ENCODE measurements at regions not wholly inside any gene's neighbourhood (a gene's known extent, or its start where the extent isn't known, plus 50 kb on each side); places are given as distances from the start of the nearest gene placed in this dataset.

DNA sequence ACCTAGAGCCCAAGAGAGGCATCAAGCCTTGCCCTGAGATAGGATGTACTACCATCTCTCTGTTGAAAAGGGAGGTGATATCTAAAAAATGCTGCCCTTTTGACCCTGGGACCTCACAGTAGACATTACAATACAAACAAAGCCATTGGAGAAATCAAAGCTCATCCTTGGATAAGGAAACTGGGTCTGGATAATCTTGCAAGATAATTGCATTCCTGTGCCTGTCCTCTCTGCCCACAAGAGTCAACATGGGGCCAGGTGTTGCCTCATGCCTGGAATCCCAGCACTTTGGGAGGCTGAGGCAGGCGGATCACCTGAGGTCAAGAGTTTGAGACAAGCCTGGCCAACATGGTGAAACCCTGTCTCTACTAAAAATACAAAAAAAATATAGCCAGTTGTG is 57.3 kb upstream of the DLG1 start (continued):
- TF ChIP-seq, protein P1, sequence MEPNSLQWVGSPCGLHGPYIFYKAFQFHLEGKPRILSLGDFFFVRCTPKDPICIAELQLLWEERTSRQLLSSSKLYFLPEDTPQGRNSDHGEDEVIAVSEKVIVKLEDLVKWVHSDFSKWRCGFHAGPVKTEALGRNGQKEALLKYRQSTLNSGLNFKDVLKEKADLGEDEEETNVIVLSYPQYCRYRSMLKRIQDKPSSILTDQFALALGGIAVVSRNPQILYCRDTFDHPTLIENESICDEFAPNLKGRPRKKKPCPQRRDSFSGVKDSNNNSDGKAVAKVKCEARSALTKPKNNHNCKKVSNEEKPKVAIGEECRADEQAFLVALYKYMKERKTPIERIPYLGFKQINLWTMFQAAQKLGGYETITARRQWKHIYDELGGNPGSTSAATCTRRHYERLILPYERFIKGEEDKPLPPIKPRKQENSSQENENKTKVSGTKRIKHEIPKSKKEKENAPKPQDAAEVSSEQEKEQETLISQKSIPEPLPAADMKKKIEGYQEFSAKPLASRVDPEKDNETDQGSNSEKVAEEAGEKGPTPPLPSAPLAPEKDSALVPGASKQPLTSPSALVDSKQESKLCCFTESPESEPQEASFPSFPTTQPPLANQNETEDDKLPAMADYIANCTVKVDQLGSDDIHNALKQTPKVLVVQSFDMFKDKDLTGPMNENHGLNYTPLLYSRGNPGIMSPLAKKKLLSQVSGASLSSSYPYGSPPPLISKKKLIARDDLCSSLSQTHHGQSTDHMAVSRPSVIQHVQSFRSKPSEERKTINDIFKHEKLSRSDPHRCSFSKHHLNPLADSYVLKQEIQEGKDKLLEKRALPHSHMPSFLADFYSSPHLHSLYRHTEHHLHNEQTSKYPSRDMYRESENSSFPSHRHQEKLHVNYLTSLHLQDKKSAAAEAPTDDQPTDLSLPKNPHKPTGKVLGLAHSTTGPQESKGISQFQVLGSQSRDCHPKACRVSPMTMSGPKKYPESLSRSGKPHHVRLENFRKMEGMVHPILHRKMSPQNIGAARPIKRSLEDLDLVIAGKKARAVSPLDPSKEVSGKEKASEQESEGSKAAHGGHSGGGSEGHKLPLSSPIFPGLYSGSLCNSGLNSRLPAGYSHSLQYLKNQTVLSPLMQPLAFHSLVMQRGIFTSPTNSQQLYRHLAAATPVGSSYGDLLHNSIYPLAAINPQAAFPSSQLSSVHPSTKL (CRISPR knock-in tag; IDR thresholded peaks at IDR 0.05) = peak; percentile 56; the same call in 1 of the 2 replicates
- TF ChIP-seq, protein P2, sequence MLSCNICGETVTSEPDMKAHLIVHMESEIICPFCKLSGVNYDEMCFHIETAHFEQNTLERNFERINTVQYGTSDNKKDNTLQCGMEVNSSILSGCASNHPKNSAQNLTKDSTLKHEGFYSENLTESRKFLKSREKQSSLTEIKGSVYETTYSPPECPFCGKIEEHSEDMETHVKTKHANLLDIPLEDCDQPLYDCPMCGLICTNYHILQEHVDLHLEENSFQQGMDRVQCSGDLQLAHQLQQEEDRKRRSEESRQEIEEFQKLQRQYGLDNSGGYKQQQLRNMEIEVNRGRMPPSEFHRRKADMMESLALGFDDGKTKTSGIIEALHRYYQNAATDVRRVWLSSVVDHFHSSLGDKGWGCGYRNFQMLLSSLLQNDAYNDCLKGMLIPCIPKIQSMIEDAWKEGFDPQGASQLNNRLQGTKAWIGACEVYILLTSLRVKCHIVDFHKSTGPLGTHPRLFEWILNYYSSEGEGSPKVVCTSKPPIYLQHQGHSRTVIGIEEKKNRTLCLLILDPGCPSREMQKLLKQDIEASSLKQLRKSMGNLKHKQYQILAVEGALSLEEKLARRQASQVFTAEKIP (CRISPR knock-in tag; IDR thresholded peaks at IDR 0.05; ENCODE audit: borderline replicate concordance) = no peak
- TF ChIP-seq SP2 (CRISPR knock-in tag; IDR thresholded peaks at IDR 0.05) (no peak), ZNF121 (CRISPR knock-in tag; IDR thresholded peaks at IDR 0.05) (no peak), TCF12 (IDR thresholded peaks at IDR 0.05) (no peak), TCF12 (CRISPR knock-in tag; IDR thresholded peaks at IDR 0.05) (no peak), HMG20A (CRISPR knock-in tag; IDR thresholded peaks at IDR 0.05; ENCODE audit: borderline replicate concordance) (peak; percentile 41; the same call in 1 of the 2 replicates), HNF4A (CRISPR knock-in tag; IDR thresholded peaks at IDR 0.05) (peak; percentile 73), HOXA3 (CRISPR knock-in tag; IDR thresholded peaks at IDR 0.05) (peak; percentile 50), TARDBP (CRISPR knock-in tag; IDR thresholded peaks at IDR 0.05) (peak; percentile 57; the same call in 1 of the 2 replicates), GFI1 (CRISPR knock-in tag; IDR thresholded peaks at IDR 0.05; ENCODE audit: borderline replicate concordance) (peak; percentile 97), ETV6 (CRISPR knock-in tag; conservative IDR thresholded peaks at IDR 0.05) (0 out of 2 replicates have a peak, but pooled peaks have one; percentile 40), ZNF510 (CRISPR knock-in tag; IDR thresholded peaks at IDR 0.05; ENCODE audit: low read depth) (no peak), SMARCE1 (IDR thresholded peaks at IDR 0.05; ENCODE audit: borderline replicate concordance) (no peak), SOX5 (CRISPR knock-in tag; IDR thresholded peaks at IDR 0.05; ENCODE audit: borderline replicate concordance) (peak; percentile 17; the same call in 1 of the 2 replicates), ZNF792 (CRISPR knock-in tag; IDR thresholded peaks at IDR 0.05) (0 out of 2 replicates have a peak, but pooled peaks have one; percentile 28), ZFP36L2 (CRISPR knock-in tag; IDR thresholded peaks at IDR 0.05) (no peak), YEATS2 (CRISPR knock-in tag; IDR thresholded peaks at IDR 0.05; ENCODE audit: borderline replicate concordance) (no peak), BORCS8-MEF2B (CRISPR knock-in tag; IDR thresholded peaks at IDR 0.05) (peak; percentile 23; the same call in 1 of the 2 replicates), ZNF354B (CRISPR knock-in tag; IDR thresholded peaks at IDR 0.05) (no peak), NR2F2 (IDR thresholded peaks at IDR 0.05; ENCODE audit: borderline replicate concordance, low read depth) (peak; percentile 75; the same call in 1 of the 2 replicates)
- TF ChIP-seq, protein P3, sequence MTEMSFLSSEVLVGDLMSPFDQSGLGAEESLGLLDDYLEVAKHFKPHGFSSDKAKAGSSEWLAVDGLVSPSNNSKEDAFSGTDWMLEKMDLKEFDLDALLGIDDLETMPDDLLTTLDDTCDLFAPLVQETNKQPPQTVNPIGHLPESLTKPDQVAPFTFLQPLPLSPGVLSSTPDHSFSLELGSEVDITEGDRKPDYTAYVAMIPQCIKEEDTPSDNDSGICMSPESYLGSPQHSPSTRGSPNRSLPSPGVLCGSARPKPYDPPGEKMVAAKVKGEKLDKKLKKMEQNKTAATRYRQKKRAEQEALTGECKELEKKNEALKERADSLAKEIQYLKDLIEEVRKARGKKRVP (CRISPR knock-in tag; IDR thresholded peaks at IDR 0.05) = no peak
- TF ChIP-seq, protein P4, sequence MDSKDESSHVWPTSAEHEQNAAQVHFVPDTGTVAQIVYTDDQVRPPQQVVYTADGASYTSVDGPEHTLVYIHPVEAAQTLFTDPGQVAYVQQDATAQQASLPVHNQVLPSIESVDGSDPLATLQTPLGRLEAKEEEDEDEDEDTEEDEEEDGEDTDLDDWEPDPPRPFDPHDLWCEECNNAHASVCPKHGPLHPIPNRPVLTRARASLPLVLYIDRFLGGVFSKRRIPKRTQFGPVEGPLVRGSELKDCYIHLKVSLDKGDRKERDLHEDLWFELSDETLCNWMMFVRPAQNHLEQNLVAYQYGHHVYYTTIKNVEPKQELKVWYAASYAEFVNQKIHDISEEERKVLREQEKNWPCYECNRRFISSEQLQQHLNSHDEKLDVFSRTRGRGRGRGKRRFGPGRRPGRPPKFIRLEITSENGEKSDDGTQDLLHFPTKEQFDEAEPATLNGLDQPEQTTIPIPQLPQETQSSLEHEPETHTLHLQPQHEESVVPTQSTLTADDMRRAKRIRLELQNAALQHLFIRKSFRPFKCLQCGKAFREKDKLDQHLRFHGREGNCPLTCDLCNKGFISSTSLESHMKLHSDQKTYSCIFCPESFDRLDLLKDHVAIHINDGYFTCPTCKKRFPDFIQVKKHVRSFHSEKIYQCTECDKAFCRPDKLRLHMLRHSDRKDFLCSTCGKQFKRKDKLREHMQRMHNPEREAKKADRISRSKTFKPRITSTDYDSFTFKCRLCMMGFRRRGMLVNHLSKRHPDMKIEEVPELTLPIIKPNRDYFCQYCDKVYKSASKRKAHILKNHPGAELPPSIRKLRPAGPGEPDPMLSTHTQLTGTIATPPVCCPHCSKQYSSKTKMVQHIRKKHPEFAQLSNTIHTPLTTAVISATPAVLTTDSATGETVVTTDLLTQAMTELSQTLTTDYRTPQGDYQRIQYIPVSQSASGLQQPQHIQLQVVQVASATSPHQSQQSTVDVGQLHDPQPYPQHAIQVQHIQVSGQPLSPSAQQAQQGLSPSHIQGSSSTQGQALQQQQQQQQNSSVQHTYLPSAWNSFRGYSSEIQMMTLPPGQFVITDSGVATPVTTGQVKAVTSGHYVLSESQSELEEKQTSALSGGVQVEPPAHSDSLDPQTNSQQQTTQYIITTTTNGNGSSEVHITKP (CRISPR knock-in tag; IDR thresholded peaks at IDR 0.05; ENCODE audit: low read depth) = no peak

All from HepG2 (cell line).